ENCODE measurements at regions not wholly inside any gene's neighbourhood (a gene's known extent, or its start where the extent isn't known, plus 50 kb on each side); places are given as distances from the start of the nearest gene placed in this dataset.

DNA sequence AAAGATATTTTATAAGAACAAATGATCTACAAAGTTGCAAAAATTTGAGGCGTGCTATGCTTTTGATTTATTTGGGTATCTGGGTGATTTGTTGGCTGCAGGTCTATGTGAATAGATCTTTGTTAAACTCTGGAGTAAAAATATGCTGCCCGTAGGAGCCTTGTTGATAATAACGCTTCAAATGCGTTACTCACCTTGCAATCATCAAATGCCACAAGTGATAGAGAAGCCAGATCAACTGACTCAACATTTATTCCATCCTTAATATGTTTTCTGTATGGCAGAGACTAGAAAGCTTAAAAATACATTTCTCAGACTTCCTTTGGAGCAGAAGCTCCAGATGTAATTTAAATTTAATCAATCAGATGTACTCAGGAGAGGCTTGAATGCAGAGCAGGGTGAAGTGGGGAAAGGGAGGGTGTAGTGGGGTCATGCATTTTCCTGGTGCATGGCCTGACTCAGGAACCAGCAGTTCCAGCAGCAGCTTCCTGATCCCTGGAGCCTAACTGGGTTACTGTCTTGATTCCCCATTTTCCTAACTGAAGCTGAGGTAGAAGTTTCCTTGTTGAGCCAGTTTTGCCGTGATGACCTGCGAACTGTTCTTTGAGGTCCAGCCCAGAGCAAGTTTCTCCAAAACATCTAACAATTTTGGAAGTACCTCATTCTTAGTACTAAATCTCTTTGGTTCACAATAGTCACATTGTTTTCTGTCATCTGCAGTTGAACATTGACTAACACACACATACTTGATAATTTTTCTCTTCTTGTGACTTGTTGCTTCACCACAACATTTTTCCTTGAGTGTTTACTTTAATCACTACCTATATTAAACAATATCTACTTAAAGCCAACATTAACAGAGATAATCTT, 284.7 kb upstream of the CWC22 start:
- Histone ChIP-seq H3K27me3 (no peaks in the 10 kb centered on the region), H3K4me1 (no peaks in the 10 kb centered on the region), H3K9me3 (no peaks in the 10 kb centered on the region), H3K27ac (no peak overlapping the region), H3K4me3 (no peak overlapping the region), H3K36me3 (no peaks in the 10 kb centered on the region)
- ATAC-seq (no peak), DNase-seq (no peak)
- WGBS (ENCODE audit: insufficient coverage, low coverage, low lambda C conversion rate, missing lambda C conversion rate), result 65% methylated on average over 6 of the region's 6 CpGs
- TF ChIP-seq, protein P1, sequence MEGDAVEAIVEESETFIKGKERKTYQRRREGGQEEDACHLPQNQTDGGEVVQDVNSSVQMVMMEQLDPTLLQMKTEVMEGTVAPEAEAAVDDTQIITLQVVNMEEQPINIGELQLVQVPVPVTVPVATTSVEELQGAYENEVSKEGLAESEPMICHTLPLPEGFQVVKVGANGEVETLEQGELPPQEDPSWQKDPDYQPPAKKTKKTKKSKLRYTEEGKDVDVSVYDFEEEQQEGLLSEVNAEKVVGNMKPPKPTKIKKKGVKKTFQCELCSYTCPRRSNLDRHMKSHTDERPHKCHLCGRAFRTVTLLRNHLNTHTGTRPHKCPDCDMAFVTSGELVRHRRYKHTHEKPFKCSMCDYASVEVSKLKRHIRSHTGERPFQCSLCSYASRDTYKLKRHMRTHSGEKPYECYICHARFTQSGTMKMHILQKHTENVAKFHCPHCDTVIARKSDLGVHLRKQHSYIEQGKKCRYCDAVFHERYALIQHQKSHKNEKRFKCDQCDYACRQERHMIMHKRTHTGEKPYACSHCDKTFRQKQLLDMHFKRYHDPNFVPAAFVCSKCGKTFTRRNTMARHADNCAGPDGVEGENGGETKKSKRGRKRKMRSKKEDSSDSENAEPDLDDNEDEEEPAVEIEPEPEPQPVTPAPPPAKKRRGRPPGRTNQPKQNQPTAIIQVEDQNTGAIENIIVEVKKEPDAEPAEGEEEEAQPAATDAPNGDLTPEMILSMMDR (IDR thresholded peaks at IDR 0.05), result no peak
- no peak for TF ChIP-seq POLR2A (IDR thresholded peaks at IDR 0.05)
- intact Hi-C loops (cut with DNase I), result no loop called here

DNA sequence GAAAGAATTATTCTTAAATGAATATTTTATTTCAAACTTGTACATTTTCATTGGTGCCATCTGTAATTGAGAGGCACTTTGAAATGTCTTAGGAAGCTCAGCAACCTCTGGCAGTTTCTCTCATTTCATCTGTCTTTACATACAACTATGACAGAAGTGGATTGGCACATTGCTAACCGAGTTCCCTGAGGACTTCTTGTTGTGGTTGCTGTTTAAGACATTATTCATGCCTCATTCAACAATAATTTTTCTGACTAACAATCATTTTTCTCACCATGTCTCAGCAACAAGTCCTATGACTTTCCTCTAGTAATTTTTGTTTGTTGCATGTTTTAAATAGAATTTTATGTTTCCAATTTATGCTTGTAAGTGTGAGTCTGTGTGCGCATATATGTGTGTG, 284.0 kb upstream of the CWC22 start:
- Histone ChIP-seq H3K9me3 (no peaks in the 10 kb centered on the region), H3K27ac (no peak overlapping the region), H3K36me3 (no peaks in the 10 kb centered on the region), H3K4me1 (no peaks in the 10 kb centered on the region), H3K27me3 (no peaks in the 10 kb centered on the region), H3K4me3 (no peak overlapping the region)
- ATAC-seq (no peak), DNase-seq (no peak)
- TF ChIP-seq, protein P1 (IDR thresholded peaks at IDR 0.05), result no peak
- TF ChIP-seq POLR2A (IDR thresholded peaks at IDR 0.05), result no peak
- intact Hi-C loops (cut with DNase I), result no loop called here
- 21% methylated on average over 2 of the region's 2 CpGs for WGBS (ENCODE audit: insufficient coverage, low coverage, low lambda C conversion rate, missing lambda C conversion rate)

DNA sequence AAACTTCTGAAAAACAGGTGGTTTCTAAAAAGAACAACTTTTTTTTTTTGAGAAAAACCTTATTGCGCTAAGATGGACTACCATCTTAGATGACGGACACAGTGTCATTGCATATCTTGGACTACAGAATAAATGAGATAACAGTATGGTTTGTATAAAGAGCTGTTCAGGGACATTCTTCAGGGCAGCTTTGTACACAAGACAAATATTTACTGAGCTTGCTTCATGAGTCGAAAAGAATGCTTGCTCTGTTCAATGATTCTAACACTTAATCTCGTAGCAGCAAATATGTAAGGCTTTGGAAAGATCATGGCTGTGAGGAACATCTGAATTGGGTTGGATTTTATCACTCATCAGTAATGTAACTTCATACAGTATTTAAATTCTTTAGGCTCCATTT, 282.5 kb upstream of the CWC22 start:
- H3K36me3 ChIP-seq, result no peaks in the 10 kb centered on the region
- 29% methylated on average over 4 of the region's 4 CpGs for WGBS (ENCODE audit: insufficient coverage, low coverage, low lambda C conversion rate, missing lambda C conversion rate)
- H3K4me1 ChIP-seq, result no peaks in the 10 kb centered on the region
- no peak for ATAC-seq
- no peak for DNase-seq
- no peak overlapping the region for H3K27ac ChIP-seq
- TF ChIP-seq POLR2A (IDR thresholded peaks at IDR 0.05), result no peak
- TF ChIP-seq, protein P1 (IDR thresholded peaks at IDR 0.05), result no peak
- intact Hi-C loops (cut with DNase I), result no loop called here
- H3K4me3 ChIP-seq, result no peak overlapping the region
- no peaks in the 10 kb centered on the region for H3K9me3 ChIP-seq
- H3K27me3 ChIP-seq, result no peaks in the 10 kb centered on the region

DNA sequence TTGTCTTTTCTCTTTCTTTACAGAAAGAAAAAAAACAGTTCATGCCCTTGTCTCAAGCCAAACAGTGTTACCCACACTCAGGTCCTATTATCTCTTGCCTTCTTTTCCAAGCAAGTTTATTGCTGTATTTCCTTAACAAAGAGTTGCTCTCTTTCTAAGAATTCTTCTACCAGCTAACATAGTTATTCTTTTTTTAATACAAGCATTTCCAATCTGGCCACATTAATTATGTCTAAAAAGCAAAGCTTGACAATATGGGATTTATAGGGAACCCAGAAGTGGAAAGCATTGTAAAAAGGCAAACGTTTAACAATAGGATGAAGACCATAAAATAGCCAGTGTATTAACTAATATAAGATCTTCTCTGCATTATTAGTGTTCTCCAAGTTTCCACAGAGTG, 272.5 kb upstream of the CWC22 start:
- Histone ChIP-seq H3K27ac (no peak overlapping the region), H3K27me3 (no peaks in the 10 kb centered on the region), H3K9me3 (no peaks in the 10 kb centered on the region), H3K4me1 (no peaks in the 10 kb centered on the region), H3K4me3 (no peak overlapping the region), H3K36me3 (no peaks in the 10 kb centered on the region)
- WGBS (ENCODE audit: insufficient coverage, low coverage, low lambda C conversion rate, missing lambda C conversion rate), result 38% methylated on average over 1 of the region's 1 CpG
- intact Hi-C loops (cut with DNase I), result no loop called here
- DNase-seq (no peak), ATAC-seq (no peak)
- no peak for TF ChIP-seq POLR2A (IDR thresholded peaks at IDR 0.05)
- TF ChIP-seq, protein P1 (IDR thresholded peaks at IDR 0.05), result no peak

Data from right lobe of liver (tissue), 6 donors.